Muscle layer of colon (tissue), 2 donors: ENCODE measurements at regions not wholly inside any gene's neighbourhood (a gene's known extent, or its start where the extent isn't known, plus 50 kb on each side); places are given as distances from the start of the nearest gene placed in this dataset.

ENCODE experiments used
- H3K27ac ChIP-seq: one replicate; pipeline ENCODE4 v1.7.0; 2013; ENCODE audit warnings: low read depth, mild to moderate bottlenecking, low read length, moderate library complexity
- H3K27me3 ChIP-seq, 2 donors: one replicate each; pipeline ENCODE4 v1.7.0; 2013; ENCODE audit warnings: low read length in 2 of 2, mild to moderate bottlenecking in 2 of 2; ENCODE audit not compliant: insufficient read depth in 2 of 2, control insufficient read depth in 1 of 2
- H3K36me3 ChIP-seq: one replicate; pipeline ENCODE4 v1.7.0; 2013; ENCODE audit warnings: mild to moderate bottlenecking, low read length; ENCODE audit not compliant: insufficient read depth
- H3K4me1 ChIP-seq: one replicate; pipeline ENCODE4 v1.7.0; 2013; ENCODE audit warnings: mild to moderate bottlenecking, low read length; ENCODE audit not compliant: insufficient read depth
- H3K4me3 ChIP-seq, 2 donors: one replicate each; pipeline ENCODE4 v1.7.0; 2013; ENCODE audit warnings: low read length in 2 of 2, low read depth in 1 of 2, mild to moderate bottlenecking in 1 of 2, moderate library complexity in 1 of 2
- H3K9ac ChIP-seq: one replicate; pipeline ENCODE4 v1.7.0; 2013; ENCODE audit warnings: low read length
- H3K9me3 ChIP-seq: one replicate; pipeline ENCODE4 v1.7.0; 2013; ENCODE audit warnings: mild to moderate bottlenecking, low read length
- donor health status: abdominal sarcoma.
- donor health status: Adenocarcinoma of cecum.

DNA sequence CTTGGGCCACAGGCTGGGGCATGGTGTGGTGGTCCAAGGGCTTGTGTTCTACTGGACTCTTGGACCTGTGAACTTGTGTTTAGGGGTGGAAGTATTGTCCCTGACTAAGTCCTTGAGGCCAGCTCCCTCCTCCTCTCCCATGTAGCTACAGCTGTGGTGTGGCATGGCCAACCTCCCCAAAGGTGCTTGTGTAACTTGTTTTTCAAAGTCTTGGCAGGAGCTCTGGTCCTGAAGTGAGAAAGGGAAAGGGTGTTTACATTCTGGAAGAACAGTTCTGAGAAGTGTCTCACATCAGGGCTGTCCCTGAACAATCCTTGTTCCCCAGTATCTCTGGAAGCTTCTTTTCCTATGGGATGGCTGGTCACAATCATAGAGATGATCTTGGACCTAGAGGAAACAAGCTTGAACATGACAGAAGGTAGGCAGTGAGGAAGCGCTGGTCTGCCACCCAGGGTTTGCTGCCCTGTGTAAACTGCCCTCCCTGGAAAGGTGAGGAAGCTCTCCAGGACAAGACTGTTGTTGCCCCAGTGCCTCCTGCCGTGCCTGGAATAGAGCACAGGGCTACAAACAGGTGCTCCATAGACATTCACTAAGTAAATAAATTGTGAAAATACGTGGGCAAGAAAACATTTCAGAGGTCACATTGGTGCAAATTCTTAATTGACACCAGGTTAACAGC lies 64.6 kb upstream of the KLF9 start:
- Histone ChIP-seq H3K36me3 (no peaks in the 10 kb centered on the region), H3K9me3 (no peaks in the 10 kb centered on the region), H3K27me3 (no peaks in the 10 kb centered on the region), H3K4me1 (peaks cover 64% of the 10 kb centered on the region), H3K9ac (peak overlapping the region; percentile 16), H3K4me3 (no peak overlapping the region), H3K27ac (peak overlapping the region; percentile 97)

DNA sequence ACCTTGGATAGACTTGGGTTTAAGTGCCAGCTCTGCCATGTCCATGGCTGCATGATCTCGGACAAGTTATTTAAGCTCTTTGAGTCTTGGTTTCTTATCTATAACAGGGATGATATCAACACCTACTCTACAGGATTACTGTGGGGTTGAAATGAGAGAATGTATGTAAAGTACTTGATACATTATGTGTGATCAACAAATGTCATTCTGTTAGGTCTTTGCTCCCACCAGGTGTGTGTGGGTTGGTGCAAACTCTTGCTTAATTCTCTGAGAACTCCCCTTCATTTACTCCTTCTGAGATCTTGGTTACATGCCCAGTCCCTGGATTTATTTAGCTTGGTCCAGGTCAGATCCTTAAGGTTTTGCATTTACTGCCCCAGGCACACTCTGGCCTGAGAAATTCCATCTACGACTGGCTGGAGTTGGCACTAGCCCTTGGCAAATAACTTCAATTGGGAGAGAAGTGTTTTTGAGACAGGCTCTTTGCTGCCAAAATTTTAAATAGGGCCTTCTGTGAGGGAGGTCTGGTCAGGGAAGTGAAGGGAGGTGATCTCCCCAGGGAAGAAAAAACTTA lies 63.5 kb upstream of the KLF9 start:
- no peak overlapping the region for H3K4me3 ChIP-seq
- H3K9ac ChIP-seq = no peak overlapping the region
- no peaks in the 10 kb centered on the region for H3K36me3 ChIP-seq
- H3K27me3 ChIP-seq = no peaks in the 10 kb centered on the region
- peaks cover 58% of the 10 kb centered on the region for H3K4me1 ChIP-seq
- peak overlapping the region; percentile 97 for H3K27ac ChIP-seq
- no peaks in the 10 kb centered on the region for H3K9me3 ChIP-seq

DNA sequence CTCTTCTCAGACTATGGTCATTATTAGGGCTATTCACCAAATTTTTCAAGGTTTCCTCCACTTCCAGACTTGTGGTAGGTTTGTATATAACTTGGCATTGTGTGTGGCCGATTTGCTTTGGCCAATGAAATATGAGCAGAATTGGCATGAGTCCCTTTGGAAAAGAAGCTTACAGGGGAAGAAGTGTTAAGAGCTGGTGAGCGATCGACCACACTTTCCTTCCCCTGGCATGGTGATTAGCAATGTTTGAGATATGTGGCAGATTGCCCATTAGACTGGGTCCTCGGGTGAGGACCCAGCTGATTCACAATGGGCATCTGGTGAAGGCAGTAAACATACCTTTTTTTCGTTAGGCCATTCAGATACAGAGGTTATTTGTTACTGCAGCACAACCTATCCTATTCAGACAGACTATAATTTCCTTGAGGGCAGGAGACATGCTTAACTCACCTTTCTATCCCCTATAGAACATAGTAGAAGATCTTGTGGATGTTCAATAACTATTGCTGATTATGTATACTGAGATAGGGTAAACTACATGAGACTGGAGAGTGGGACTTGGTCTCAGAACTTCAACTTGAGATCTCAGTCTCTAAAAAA lies 62.8 kb upstream of the KLF9 start:
- peak overlapping the region; percentile 22 for H3K27ac ChIP-seq
- H3K36me3 ChIP-seq = no peaks in the 10 kb centered on the region
- no peaks in the 10 kb centered on the region for H3K27me3 ChIP-seq
- no peaks in the 10 kb centered on the region for H3K9me3 ChIP-seq
- peaks cover 56% of the 10 kb centered on the region for H3K4me1 ChIP-seq
- H3K9ac ChIP-seq = no peak overlapping the region
- no peak overlapping the region for H3K4me3 ChIP-seq

DNA sequence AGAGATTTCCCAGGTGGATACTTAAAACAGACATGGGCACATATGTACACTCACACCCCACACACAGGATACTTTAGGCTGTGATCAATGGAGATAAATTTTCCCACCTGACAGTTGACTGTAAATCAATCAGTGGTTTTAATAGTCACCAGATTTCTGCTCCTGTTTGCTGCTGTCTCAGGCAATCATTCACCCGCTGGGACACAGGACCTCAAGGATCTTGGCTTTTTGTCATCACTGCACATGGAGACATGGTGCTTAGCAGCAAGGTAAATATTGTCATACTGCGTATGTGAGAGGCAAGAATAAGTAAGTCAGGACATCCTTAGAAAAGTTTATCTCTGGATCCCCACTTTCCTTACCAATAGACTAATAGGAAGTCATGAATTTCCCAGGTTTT lies 60.8 kb upstream of the KLF9 start:
- H3K36me3 ChIP-seq = no peaks in the 10 kb centered on the region
- no peaks in the 10 kb centered on the region for H3K9me3 ChIP-seq
- no peak overlapping the region for H3K4me3 ChIP-seq
- H3K27me3 ChIP-seq = no peaks in the 10 kb centered on the region
- no peak overlapping the region for H3K27ac ChIP-seq
- no peak overlapping the region for H3K9ac ChIP-seq
- H3K4me1 ChIP-seq = peaks cover 49% of the 10 kb centered on the region

DNA sequence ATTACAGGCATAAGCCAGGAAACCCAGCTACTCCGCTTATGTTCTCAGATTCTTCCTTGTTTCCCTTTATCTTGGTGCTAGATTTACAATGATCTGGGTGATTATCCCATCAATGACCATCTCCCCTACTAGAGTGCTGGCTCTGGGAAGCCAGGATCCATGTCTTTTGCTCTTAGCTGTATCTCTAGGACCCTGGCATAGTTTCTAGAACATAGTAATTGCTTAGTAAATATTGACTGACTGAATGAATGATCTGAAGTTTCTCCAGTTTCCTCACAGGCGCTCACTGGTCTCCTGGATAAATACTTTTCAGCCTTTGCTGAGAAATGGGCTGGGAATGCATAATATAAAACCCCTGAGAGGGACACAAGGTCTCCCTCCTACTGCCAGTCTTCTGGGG lies 60.0 kb upstream of the KLF9 start:
- Histone ChIP-seq H3K4me1 (peaks cover 44% of the 10 kb centered on the region), H3K4me3 (no peak overlapping the region), H3K27me3 (no peaks in the 10 kb centered on the region), H3K36me3 (no peaks in the 10 kb centered on the region), H3K27ac (no peak overlapping the region), H3K9ac (no peak overlapping the region), H3K9me3 (no peaks in the 10 kb centered on the region)

DNA sequence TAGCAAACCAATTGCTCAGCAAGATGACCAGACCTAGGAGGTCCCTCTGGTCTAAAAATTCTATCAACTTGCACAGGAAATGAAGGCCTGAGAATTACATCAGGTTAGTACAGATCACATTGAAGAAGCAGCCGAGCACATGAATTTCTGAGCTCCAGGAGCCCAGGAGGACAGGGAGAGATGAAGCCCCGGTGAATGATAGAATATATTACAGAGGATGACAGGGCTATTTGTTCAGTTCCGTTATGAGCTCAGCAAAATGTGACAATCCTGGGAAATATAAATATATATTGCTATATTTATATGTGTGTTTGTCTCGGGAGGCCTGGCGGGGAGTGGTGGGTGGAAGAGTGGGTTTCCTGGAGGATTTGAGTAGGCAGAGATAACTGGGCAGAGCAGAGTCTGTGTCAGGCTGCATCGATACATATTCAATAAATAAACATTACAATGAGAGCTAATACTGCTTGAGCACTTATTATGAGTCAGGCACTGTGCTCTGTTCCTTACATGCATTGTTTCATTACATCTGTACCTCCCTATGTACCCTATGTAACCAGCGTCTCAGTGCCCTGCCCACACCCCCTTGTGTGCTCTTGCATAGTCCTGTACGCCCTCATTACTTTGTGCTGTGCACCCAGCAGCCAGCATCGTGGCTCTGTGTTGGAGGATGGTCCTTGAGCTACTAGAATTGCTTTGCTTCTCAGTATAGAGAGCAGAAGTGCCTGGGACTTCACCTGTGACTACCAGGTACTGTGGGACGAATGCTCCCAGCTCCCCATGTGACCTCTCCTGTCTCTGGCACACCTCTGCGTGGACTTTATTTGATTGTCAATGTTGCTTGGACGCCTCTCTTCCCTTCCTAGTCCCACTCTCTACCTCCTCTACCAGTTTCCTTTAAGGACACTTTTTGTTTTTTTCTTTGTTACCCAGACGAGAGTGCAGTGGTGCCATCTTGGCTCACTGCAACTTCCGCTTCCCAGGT lies 58.1 kb upstream of the KLF9 start:
- Histone ChIP-seq H3K9ac (no peak overlapping the region), H3K9me3 (no peaks in the 10 kb centered on the region), H3K27me3 (no peaks in the 10 kb centered on the region), H3K4me3 (no peak overlapping the region), H3K27ac (no peak overlapping the region), H3K4me1 (peaks cover 26% of the 10 kb centered on the region), H3K36me3 (no peaks in the 10 kb centered on the region)

DNA sequence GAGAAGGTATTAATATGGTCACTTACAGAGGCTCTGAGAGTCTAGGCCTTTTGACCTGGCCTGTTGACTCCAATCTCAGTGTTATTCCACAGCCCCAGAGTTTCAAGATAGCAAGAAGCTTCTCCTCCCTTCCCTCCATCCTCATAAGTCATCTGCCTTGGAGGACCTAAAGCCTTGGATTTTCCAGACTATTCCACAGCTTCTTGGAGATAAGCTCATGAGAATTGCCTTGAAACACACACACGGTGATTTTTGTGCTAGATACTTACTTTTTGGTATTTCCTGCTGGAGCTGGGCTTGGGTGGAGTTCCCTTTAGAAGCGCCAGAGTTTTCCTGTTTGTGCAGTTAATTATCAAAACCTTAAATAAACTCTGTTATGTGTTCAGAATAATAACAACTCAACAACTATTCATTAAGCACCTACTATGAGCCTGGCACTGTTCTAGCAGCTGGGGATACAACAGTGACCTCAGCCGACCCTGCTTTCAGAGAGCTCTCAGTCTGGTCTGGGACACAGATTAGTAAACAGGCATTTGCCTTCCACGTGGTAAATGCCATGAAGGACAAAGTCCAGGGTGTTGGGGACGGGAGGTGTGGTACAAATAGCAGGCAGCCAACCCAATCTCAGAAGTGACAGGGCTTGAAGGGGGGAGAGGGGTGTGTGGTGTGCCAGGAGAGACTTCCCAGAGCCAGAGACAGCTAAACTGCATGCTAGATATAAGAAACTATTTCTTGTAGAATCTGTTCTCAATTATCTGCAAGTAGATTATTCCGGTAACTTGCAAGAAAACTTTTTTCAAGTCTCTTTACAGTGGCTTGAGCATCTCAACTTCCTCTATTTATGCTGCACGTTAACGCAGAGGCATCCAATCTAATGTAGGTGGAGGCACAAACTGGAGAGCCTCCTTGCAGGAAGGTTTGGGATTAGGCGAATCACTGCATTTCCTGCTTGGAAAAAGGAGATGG lies 55.9 kb upstream of the KLF9 start:
- peaks cover 28% of the 10 kb centered on the region for H3K4me1 ChIP-seq
- no peak overlapping the region for H3K4me3 ChIP-seq
- no peak overlapping the region for H3K9ac ChIP-seq

DNA sequence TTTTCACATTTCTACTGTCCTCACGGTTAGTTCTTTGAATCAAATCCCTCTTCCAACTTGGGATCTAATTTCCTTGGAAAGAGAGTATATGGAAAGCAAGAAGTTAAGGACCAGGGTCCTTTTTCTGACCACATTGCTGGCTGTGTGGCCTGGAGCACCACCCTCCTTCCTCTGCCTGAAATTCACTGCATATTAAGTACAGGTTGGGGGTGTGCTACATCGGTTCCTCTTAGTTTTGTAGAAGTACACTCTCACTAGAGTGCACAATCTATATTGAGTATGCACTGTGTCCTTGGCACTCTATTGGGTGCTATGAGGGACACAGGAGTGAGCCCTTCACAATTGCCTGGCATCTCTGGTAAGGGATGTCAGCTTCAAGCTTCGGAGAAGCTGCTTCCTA lies 53.8 kb upstream of the KLF9 start:
- peaks cover 20% of the 10 kb centered on the region for H3K4me1 ChIP-seq
- H3K9ac ChIP-seq = no peak overlapping the region
- no peaks in the 10 kb centered on the region for H3K36me3 ChIP-seq
- no peak overlapping the region for H3K4me3 ChIP-seq
- no peaks in the 10 kb centered on the region for H3K27me3 ChIP-seq
- H3K27ac ChIP-seq = no peak overlapping the region
- H3K9me3 ChIP-seq = no peaks in the 10 kb centered on the region

More for the DNA sequence above, 55.9 kb upstream of the KLF9 start:
- H3K36me3 ChIP-seq = no peaks in the 10 kb centered on the region
- no peaks in the 10 kb centered on the region for H3K27me3 ChIP-seq
- no peaks in the 10 kb centered on the region for H3K9me3 ChIP-seq
- H3K27ac ChIP-seq = peak overlapping the region; percentile 48

DNA sequence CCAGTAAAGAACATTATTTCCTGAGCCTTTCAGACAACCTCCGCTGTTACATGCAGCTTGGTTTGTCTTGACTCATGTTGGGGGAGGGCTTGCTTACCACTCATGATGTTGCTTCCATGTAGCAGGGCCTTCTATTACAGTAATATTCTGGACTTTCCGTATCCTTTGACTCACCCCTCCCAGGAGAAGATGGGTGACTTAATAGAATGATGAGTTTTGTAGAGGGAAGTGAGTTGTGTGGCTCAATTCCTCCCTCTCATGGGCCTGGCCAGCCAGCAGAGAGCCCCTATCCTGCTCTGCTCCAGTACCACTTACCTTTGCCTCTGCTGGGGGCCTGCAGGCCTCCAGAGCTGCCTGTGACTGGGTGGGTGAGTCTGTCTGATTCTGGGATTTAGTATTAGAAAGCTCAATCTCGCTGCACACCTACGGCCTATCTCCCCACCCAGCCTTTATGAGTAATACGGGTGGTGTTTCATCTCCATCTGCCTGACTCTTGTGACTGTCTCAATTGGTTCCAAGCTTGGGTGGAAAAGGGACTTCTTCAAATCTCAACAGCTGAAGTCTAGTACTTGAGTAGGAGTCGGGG lies 52.6 kb upstream of the KLF9 start:
- peaks cover 20% of the 10 kb centered on the region for H3K4me1 ChIP-seq
- H3K4me3 ChIP-seq = no peak overlapping the region
- peak overlapping the region; percentile 25 for H3K27ac ChIP-seq
- H3K36me3 ChIP-seq = no peaks in the 10 kb centered on the region
- H3K27me3 ChIP-seq = no peaks in the 10 kb centered on the region
- no peaks in the 10 kb centered on the region for H3K9me3 ChIP-seq
- H3K9ac ChIP-seq = no peak overlapping the region

DNA sequence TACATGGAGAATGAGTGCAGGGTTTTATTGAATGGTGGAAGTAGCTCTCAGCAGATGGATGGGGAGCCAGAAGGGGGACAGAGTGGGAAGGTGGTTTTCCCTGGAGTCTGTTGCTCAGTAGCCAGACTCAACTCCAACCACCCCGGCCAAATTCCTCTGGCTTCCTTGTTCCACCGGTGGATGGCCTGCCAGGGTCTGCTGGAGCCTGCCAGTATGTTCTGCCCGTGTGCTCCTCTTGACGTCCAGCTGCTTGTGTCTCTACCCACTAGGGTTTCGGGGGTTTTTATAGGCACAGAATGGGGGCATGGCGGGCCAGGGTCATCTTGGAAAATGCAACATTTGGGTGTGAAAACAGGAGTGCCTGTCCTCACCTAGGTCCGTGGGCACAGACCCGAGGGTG lies 51.4 kb upstream of the KLF9 start:
- Histone ChIP-seq H3K36me3 (no peaks in the 10 kb centered on the region), H3K4me3 (no peak overlapping the region), H3K27me3 (no peaks in the 10 kb centered on the region), H3K9ac (no peak overlapping the region), H3K4me1 (peaks cover 16% of the 10 kb centered on the region), H3K27ac (no peak overlapping the region), H3K9me3 (no peaks in the 10 kb centered on the region)
